Vagina (tissue), 2 donors: ENCODE measurements at regions not wholly inside any gene's neighbourhood (a gene's known extent, or its start where the extent isn't known, plus 50 kb on each side); places are given as distances from the start of the nearest gene placed in this dataset.

Experiments
- CTCF ChIP-seq, 3 experiments: fragments of 450-650 bp in 2 of 3; fragments of 200-600 bp in 1 of 3; sonication (generic) in 1 of 3; IDR thresholded peaks; one replicate each; pipeline ENCODE4 v1.5.1; 2017 to 2019; ENCODE audit warnings: antibody characterized with exemption in 3 of 3, mild to moderate bottlenecking in 2 of 3, moderate library complexity in 2 of 3
- POLR2A ChIP-seq, 2 donors: fragments of 450-650 bp; IDR thresholded peaks; one replicate each; pipeline ENCODE4 v1.6.1; 2017; ENCODE audit warnings: antibody characterized with exemption in 2 of 2, mild to moderate bottlenecking in 2 of 2, moderate library complexity in 2 of 2
- POLR2AphosphoS5 ChIP-seq, 2 donors: sonication (generic); formaldehyde crosslinking; IDR thresholded peaks; one replicate each; pipeline ENCODE4 v1.9.0; 2017; ENCODE audit warnings: antibody characterized with exemption in 2 of 2, mild to moderate bottlenecking in 2 of 2, low read depth in 1 of 2; ENCODE audit not compliant: insufficient read depth in 1 of 2

GRCh38 chr9:1617419-1617818 lies 397.7 kb upstream of the SMARCA2 start:
- TF ChIP-seq CTCF (IDR thresholded peaks at IDR 0.05) (no peak), POLR2A (IDR thresholded peaks at IDR 0.05) (no peak), POLR2AphosphoS5 (IDR thresholded peaks at IDR 0.05; ENCODE audit: insufficient read depth in 1 of 2, low read depth in 1 of 2) (no peak)
